GM20000 (cell line): ENCODE measurements at regions not wholly inside any gene's neighbourhood (a gene's known extent, or its start where the extent isn't known, plus 50 kb on each side); places are given as distances from the start of the nearest gene placed in this dataset.

Experiments
- DNase-seq: peaks from one replicate; pipeline ENCODE4 v3.0.0; 2012; ENCODE audit warnings: low spot score
- TF ChIP-seq, protein P1 (sequence below): IDR thresholded peaks from 2 replicates; pipeline ENCODE4 v1.5.1; 2012; ENCODE audit warnings: mild to moderate bottlenecking, control low read depth; ENCODE audit errors: extremely low read depth, missing control alignments

DNA sequence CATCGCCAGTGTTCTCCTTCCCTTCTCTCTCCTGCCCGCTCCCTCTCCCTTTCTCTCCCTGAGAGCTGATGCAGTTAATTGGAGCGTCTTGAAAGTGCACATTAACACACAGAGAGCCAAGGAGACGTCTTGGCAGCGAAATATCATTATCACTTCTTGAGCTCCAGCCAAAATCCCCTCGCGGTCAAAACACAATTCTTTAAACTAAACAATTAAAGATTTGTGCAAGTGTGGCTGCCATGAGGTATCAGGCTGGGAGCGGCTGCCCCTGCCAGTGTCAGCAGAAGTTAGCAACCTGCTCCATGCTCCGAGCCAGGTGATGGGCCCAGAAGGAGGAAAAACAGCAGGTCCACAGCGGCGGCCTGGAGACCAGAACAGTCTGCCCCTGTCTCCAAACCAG, 100.9 kb upstream of the FOXP4 start:
- DNase-seq, result no peak
- TF ChIP-seq, protein P1, sequence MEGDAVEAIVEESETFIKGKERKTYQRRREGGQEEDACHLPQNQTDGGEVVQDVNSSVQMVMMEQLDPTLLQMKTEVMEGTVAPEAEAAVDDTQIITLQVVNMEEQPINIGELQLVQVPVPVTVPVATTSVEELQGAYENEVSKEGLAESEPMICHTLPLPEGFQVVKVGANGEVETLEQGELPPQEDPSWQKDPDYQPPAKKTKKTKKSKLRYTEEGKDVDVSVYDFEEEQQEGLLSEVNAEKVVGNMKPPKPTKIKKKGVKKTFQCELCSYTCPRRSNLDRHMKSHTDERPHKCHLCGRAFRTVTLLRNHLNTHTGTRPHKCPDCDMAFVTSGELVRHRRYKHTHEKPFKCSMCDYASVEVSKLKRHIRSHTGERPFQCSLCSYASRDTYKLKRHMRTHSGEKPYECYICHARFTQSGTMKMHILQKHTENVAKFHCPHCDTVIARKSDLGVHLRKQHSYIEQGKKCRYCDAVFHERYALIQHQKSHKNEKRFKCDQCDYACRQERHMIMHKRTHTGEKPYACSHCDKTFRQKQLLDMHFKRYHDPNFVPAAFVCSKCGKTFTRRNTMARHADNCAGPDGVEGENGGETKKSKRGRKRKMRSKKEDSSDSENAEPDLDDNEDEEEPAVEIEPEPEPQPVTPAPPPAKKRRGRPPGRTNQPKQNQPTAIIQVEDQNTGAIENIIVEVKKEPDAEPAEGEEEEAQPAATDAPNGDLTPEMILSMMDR, result no peak

DNA sequence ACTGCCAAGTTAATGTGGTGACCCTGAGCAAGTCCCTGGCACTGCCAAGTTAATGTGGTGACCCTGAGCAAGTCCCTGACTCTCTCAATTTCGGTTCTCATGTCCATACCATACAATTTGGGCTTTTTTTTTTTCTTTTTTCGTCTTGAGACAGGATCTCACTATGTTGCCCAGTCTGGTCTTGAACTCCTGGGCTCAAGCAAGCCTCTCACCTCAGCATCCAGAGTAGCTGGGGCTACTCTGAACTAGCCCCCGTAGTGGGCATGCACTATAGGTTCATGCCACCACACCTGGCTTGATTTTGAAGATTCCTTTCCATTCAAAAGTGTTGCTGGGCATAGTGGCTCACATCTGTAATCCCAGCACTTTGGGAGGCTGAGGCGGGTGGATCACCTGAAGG, 100.0 kb upstream of the FOXP4 start:
- TF ChIP-seq, protein P1, result no peak

DNA sequence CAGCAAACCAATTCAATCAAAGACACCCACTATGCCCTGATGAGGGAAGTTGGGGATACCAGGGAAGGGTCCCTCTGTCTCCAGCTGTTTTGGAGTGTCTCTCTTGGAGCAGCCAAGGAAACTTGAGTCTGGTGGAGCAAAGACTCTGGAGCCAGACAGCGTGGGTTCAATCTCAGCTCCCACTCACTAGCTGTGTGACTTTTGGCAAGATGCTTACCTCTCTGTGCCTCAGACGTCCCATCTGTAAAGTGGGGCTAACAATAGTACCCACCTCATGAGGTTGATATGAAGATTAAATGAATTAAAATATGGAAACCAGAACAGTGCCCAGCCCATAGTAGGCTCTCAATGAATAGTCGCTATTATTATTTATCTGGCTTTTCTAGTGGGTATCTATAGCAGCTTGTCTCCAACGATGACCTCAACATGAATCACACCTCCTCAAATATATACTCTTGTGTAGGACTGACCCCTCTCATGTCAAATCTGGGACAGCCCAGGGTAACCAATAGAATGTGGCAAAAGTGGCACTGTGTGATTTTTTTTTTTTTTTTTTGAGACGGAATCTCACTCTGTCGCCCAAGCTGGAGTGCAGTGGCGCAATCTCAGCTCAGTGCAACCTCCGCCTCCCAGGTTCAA, 99.2 kb upstream of the FOXP4 start:
- TF ChIP-seq, protein P1, result no peak
- no peak for DNase-seq

More for the DNA sequence above, 100.0 kb upstream of the FOXP4 start:
- no peak for DNase-seq

DNA sequence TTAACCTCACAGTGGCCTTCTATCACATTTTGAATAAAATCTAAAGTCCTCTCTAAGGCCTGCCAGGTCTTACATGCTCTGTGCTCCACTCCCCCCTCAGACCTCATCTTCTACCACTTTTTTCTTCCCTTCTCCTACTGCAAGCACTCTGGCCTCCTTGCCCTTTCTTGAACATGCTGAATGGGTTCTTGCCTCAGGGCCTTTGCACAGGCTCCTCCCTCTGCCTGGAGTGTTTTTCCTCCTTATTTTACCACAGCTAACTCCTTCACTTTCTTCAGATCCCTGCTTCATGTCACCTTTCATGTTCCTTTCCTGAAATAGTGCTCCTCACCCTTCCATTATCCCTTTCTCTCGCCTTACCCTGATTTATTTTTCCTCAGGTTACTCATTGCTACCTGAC, 97.9 kb upstream of the FOXP4 start:
- DNase-seq, result no peak
- TF ChIP-seq, protein P1, result no peak

DNA sequence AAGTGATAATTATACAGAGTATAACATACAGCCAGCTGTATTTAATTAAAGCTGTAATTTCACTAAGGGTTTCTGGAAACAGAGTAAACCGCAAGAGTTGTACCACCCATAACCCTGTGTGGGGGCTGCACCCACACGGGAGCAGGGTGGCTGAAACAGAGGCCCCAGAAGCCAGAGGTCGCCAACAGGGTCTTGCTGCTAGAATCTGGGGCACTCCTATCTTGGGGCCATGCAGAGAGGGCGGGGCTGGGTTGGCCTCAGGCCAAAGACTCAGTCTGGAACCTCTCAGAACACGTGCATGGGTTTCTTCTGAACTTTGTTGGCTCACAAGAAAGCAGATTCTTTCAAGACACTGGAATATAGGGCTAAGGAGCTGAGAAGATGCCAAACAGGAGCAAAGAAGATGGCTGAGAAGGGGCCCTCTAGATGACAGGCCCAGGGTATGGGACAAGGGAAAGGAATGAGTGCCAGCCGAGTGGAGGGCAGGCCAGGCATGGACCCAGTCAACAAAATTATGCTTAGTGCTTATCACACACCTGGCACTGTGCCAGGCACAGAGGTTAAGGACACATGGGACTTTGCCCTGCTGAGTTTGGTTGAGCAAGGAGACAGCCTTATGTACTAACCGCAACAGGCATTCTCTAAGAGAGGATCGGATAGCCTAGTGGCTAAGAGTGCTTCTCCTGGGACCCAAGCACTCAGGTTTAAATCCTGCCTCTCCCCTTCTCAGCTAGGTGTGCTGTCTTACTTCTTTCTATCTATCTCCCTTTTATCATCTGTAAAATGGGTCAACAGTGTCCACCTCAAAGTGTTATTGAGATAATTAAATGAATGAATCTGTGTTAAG, 96.6 kb upstream of the FOXP4 start:
- TF ChIP-seq, protein P1, result no peak
- no peak for DNase-seq

DNA sequence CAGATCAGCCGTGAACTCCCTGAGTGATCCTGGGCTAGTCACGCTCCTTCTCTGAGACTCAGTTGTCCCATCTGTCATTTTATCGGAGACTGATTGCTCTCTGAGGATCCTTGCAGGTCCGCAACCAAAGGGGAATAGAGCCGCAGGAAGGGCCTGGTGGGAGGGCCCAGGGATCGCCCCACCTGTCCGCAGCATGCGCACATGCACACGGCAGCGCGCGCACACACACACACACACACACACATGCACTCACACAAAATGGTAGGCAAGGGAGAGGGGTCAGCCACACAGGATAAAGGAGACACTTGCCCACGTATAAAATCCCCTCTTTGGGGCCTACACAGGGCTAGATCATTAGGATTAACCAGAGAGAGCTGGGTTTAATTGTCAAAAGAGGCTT, 95.6 kb upstream of the FOXP4 start:
- TF ChIP-seq, protein P1, result no peak

DNA sequence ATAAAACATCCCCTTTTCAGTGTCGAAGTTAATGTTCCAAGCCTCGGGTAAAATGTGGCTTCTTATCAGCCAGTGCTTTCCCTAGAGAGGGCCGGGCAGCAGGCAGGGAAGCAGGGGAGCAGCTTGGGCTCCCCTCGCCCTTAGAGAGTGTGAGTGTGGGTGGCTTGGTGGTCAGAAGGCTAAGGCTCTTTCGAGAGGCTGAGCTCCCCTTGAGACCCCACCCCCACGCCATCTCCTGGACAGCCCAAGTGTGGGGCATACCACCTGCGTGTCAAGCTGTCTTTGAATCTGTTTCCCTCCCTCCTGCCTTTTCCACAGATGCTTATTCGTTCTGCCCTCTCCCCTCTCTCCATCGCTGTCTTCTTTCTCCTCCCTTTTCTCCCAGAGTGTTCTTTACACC, 95.1 kb upstream of the FOXP4 start:
- no peak for DNase-seq
- TF ChIP-seq, protein P1, result no peak

More for the DNA sequence above, 95.6 kb upstream of the FOXP4 start:
- DNase-seq, result no peak
